ENCODE measurements at regions not wholly inside any gene's neighbourhood (a gene's known extent, or its start where the extent isn't known, plus 50 kb on each side); places are given as distances from the start of the nearest gene placed in this dataset.
"Not testable (repeated sequence)": the region's sequence is repeated elsewhere in the genome, so short reads cannot be mapped to it uniquely, and the experiment has no call there.

DNA sequence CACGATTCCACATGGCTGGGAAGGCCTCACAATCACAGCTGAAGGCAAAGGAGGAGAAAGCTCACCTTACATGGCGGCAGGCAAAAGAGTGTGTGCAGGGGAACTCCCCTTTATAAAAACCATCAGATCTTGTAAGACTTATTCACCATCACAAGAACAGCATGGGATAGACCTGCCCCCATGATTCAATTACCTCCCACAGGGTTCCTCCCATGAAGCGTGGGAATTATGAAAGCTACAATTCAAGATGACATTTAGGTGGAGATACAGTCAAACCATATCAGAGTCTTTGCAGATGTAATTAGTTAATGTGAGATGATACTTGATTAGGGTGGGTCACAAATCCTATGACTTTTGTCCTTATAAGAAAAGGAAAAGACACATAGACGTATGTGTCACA, 688.9 kb downstream of the GBE1 start:
- no peak for TF ChIP-seq POLR2A (IDR thresholded peaks at IDR 0.05)
- TF ChIP-seq, protein P1, sequence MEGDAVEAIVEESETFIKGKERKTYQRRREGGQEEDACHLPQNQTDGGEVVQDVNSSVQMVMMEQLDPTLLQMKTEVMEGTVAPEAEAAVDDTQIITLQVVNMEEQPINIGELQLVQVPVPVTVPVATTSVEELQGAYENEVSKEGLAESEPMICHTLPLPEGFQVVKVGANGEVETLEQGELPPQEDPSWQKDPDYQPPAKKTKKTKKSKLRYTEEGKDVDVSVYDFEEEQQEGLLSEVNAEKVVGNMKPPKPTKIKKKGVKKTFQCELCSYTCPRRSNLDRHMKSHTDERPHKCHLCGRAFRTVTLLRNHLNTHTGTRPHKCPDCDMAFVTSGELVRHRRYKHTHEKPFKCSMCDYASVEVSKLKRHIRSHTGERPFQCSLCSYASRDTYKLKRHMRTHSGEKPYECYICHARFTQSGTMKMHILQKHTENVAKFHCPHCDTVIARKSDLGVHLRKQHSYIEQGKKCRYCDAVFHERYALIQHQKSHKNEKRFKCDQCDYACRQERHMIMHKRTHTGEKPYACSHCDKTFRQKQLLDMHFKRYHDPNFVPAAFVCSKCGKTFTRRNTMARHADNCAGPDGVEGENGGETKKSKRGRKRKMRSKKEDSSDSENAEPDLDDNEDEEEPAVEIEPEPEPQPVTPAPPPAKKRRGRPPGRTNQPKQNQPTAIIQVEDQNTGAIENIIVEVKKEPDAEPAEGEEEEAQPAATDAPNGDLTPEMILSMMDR (IDR thresholded peaks at IDR 0.05) = no peak
- DNase-seq (ENCODE audit: low spot score in 2 of 2) = no peak
- intact Hi-C loops (cut with DNase I; ENCODE audit: low total_unique reads) = no loop called here
- H3K4me3 ChIP-seq (ENCODE audit: low read depth, poor library complexity, severe bottlenecking) = no peak overlapping the region
- WGBS, 2 donors = 70 to 75% methylated on average over 4 of the region's 4 CpGs

DNA sequence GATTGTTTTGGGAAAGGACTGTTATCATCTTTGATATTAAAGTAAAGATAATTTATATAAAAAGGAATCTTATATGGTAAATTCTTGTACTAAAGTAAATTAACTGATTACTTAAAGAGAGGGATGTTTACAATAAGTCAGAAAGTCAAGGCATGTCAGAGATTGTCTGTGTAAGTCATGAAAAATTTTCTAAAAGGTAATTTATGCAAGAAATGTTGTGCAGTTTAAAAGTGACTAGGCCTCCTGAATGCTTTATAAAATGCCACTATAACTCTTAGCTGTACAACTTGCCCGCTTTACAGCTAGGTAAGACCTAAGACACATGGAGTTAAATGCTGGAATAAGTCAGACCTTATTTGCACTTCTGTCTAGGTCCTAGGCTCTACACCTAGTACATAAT, 692.9 kb downstream of the GBE1 start:
- intact Hi-C loops (cut with DNase I; ENCODE audit: low total_unique reads) = no loop called here
- 82 to 89% methylated on average over 1 of the region's 1 CpG for WGBS, 2 donors
- no peak overlapping the region for H3K4me3 ChIP-seq (ENCODE audit: low read depth, poor library complexity, severe bottlenecking)
- DNase-seq (ENCODE audit: low spot score in 2 of 2) = no peak
- TF ChIP-seq POLR2A (IDR thresholded peaks at IDR 0.05) = no peak
- TF ChIP-seq, protein P1 (IDR thresholded peaks at IDR 0.05) = no peak

DNA sequence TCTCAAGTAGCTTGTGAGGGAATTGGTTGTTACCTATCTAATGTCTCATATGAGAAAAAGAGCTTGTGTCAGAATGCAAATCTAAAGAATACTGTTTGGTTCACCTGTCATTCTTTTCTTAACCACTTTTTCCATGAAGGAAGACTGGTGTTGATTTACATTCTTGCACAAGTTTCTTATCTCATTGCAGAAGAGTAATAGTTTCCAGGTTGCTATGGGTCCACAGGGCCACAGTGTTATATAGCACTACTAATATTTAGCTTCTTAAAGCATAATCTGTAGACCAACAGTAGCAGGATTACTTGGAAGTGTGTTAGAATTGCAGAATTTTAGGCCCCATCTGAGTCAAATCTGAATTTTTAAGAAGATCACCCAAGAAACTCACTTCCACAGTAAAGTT, 697.5 kb downstream of the GBE1 start:
- TF ChIP-seq, protein P1 (IDR thresholded peaks at IDR 0.05) = no peak
- TF ChIP-seq POLR2A (IDR thresholded peaks at IDR 0.05) = no peak
- no peak overlapping the region for H3K4me3 ChIP-seq (ENCODE audit: low read depth, poor library complexity, severe bottlenecking)
- DNase-seq (ENCODE audit: low spot score in 2 of 2) = no peak
- intact Hi-C loops (cut with DNase I; ENCODE audit: low total_unique reads) = no loop called here

DNA sequence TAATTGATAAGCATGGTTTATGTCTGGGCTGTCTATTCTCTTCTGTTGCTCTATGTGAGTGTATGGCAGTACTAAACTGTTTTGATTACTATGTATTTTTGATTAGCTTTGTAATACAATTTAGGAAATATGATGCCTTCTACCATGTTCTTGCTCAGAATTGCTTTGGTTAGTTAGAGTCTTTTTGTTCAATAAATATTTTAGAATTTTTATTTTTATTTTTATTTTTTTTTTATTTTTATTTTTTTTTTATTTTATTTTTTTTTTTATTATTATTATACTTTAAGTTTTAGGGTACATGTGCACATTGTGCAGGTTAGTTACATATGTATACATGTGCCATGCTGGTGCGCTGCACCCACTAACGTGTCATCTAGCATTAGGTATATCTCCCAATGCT, 710.3 kb downstream of the GBE1 start:
- DNase-seq (ENCODE audit: low spot score in 2 of 2); intact Hi-C loops (cut with DNase I; ENCODE audit: low total_unique reads); H3K4me3 ChIP-seq (ENCODE audit: low read depth, poor library complexity, severe bottlenecking): not testable (repeated sequence)
- 100% methylated on average over 1 to 2 of the region's 2 CpGs for WGBS, 2 donors

DNA sequence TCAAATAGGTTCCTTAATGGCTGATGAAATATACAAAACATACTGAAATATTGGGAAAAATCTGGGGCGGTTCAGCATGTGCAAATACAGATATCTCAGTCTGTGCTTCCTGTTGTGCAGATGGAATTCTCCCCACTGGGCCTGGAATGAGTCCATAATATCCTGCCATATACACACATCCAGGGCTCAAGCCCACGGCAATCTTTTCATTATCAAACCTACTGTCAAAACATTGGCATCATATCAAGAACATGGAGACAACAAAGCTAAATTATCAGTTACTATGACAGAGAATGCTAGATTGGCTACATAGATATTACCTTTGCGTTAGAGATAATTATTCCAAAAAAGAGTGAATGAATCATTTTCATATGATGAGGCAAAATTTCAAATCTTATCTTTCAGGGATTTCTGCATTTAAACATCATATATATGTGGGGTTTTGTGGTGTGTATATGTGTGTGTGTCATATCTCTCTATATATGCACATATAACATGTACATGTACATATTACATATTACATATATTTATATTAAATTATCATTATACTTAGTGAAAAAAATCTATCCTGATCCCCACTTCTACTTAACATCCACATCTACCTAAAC, 713.3 kb downstream of the GBE1 start:
- H3K4me3 ChIP-seq (ENCODE audit: low read depth, poor library complexity, severe bottlenecking) = no peak overlapping the region
- DNase-seq (ENCODE audit: low spot score in 2 of 2) = no peak
- 43 to 47% methylated on average over 3 of the region's 3 CpGs for WGBS, 2 donors
- intact Hi-C loops (cut with DNase I; ENCODE audit: low total_unique reads) = no loop called here
- no peak for TF ChIP-seq POLR2A (IDR thresholded peaks at IDR 0.05)
- TF ChIP-seq, protein P1 (IDR thresholded peaks at IDR 0.05) = no peak

DNA sequence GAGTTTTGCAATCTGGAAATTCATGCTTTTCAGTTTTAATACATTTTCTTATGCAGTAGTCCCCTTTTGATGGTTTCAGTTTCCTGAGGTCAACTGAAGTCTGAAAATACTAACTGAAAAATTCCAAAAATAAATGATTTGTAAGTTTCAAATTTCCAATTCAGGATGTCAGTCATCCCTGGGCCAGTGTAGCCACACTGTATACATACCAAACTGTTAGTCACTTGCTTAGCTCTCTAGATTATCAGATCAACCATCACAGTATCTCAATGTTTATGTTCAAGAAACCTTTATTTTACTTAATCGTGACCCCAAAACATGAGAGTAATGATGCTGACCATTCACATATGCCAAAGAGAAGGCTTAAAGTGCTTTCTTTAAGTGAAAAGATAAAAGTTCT, 715.5 kb downstream of the GBE1 start:
- TF ChIP-seq, protein P1 (IDR thresholded peaks at IDR 0.05) = no peak
- no peak for TF ChIP-seq POLR2A (IDR thresholded peaks at IDR 0.05)
- intact Hi-C loops (cut with DNase I; ENCODE audit: low total_unique reads) = no loop called here
- no peak overlapping the region for H3K4me3 ChIP-seq (ENCODE audit: low read depth, poor library complexity, severe bottlenecking)
- no peak for DNase-seq (ENCODE audit: low spot score in 2 of 2)
- WGBS, 2 donors = 94 to 95% methylated on average over 1 of the region's 1 CpG
